Astrocyte (in vitro differentiated cells and primary cell): ENCODE measurements at regions not wholly inside any gene's neighbourhood (a gene's known extent, or its start where the extent isn't known, plus 50 kb on each side); places are given as distances from the start of the nearest gene placed in this dataset.
A peak's percentile ranks its signal among the peaks of the same experiment; 100 is the strongest.

Experiments used
- DNase-seq: peaks from one replicate; pipeline ENCODE4 v3.0.0-alpha.2; 2010; ENCODE audit warnings: low read depth
- FAIRE-seq: peaks from 2 replicates; lab custom pipeline; 2011; peaks lifted over from hg19 to GRCh38; lab: Jason Lieb, UNC
- H2AFZ ChIP-seq: 2 replicates; pipeline ENCODE4 v1.6.0; 2012; ENCODE audit warnings: low read depth, low read length, inconsistent platforms
- H3K27ac ChIP-seq: 2 replicates; pipeline ENCODE4 v1.5.1; 2011; ENCODE audit warnings: low read depth, low read length, inconsistent platforms
- H3K27me3 ChIP-seq: 2 replicates; pipeline ENCODE4 v1.6.0; 2011; ENCODE audit warnings: low read length, inconsistent platforms; ENCODE audit not compliant: insufficient read depth
- H3K36me3 ChIP-seq: 2 replicates; pipeline ENCODE4 v1.5.1; 2011; ENCODE audit warnings: low read length, inconsistent platforms; ENCODE audit not compliant: insufficient read depth
- H3K4me1 ChIP-seq: 2 replicates; pipeline ENCODE4 v1.5.1; 2011; ENCODE audit warnings: low read length, inconsistent platforms; ENCODE audit not compliant: insufficient read depth
- H3K4me2 ChIP-seq: 2 replicates; pipeline ENCODE4 v1.6.0; 2012; ENCODE audit warnings: low read length, inconsistent platforms
- H3K4me3 ChIP-seq: 2 replicates; pipeline ENCODE4 v1.5.1; 2011; ENCODE audit warnings: low read depth, mild to moderate bottlenecking, low read length, inconsistent platforms; ENCODE audit not compliant: insufficient read depth
- H3K79me2 ChIP-seq: 2 replicates; pipeline ENCODE4 v1.6.0; 2012; ENCODE audit warnings: mild to moderate bottlenecking, low read length, inconsistent platforms; ENCODE audit not compliant: insufficient read depth
- H3K9ac ChIP-seq: 2 replicates; pipeline ENCODE4 v1.6.0; 2012; ENCODE audit warnings: mild to moderate bottlenecking, low read length, inconsistent platforms
- H3K9me3 ChIP-seq: 2 replicates; pipeline ENCODE4 v1.5.1; 2012; ENCODE audit warnings: low read depth, mild to moderate bottlenecking, low read length, inconsistent platforms; ENCODE audit not compliant: insufficient read depth
- H4K20me1 ChIP-seq: 2 replicates; pipeline ENCODE4 v1.6.0; 2012; ENCODE audit warnings: low read length, inconsistent platforms; ENCODE audit not compliant: insufficient read depth
- H3K27ac Mint-ChIP-seq: one replicate; pipeline ENCODE4 v1.8.0; 2021; ENCODE audit warnings: mild to moderate bottlenecking, mixed read lengths; ENCODE audit not compliant: unreplicated experiment
- H3K27me3 Mint-ChIP-seq: one replicate; pipeline ENCODE4 v1.8.0; 2021; ENCODE audit warnings: low read depth, mixed read lengths; ENCODE audit not compliant: unreplicated experiment
- H3K36me3 Mint-ChIP-seq: one replicate; pipeline ENCODE4 v1.8.0; 2021; ENCODE audit warnings: low read depth, mixed read lengths; ENCODE audit not compliant: unreplicated experiment
- H3K4me1 Mint-ChIP-seq: one replicate; pipeline ENCODE4 v1.8.0; 2021; ENCODE audit warnings: low read depth, mixed read lengths; ENCODE audit not compliant: unreplicated experiment
- H3K4me3 Mint-ChIP-seq: one replicate; pipeline ENCODE4 v1.8.0; 2021; ENCODE audit warnings: mild to moderate bottlenecking, moderate library complexity, mixed read lengths; ENCODE audit not compliant: unreplicated experiment
- H3K9me3 Mint-ChIP-seq: one replicate; pipeline ENCODE4 v1.8.0; 2021; ENCODE audit warnings: mild to moderate bottlenecking, mixed read lengths; ENCODE audit not compliant: unreplicated experiment
- CTCF ChIP-seq: IDR thresholded peaks from 2 replicates; pipeline ENCODE4 v1.5.1; 2011; ENCODE audit warnings: low read depth, mild to moderate bottlenecking, inconsistent platforms, low read length, moderate library complexity; ENCODE audit not compliant: insufficient read depth
- EZH2 ChIP-seq: IDR thresholded peaks from 2 replicates; pipeline ENCODE4 v1.6.1; 2012; ENCODE audit warnings: mild to moderate bottlenecking, low read length, inconsistent platforms; ENCODE audit not compliant: insufficient read depth

GRCh38 chrX:39399387-39399786, 598.1 kb downstream of the MID1IP1 start:
- no peak for TF ChIP-seq EZH2
- no peak for TF ChIP-seq CTCF
- Mint-ChIP-seq H3K27ac (no peak overlapping the region), H3K9me3 (peaks cover 3% of the 10 kb centered on the region), H3K36me3 (no peaks in the 10 kb centered on the region), H3K4me3 (no peak overlapping the region), H3K4me1 (no peaks in the 10 kb centered on the region), H3K27me3 (peaks cover 33% of the 10 kb centered on the region)
- Histone ChIP-seq H4K20me1 (no peaks in the 10 kb centered on the region), H2AFZ (no peak overlapping the region), H3K27ac (no peak overlapping the region), H3K36me3 (no peaks in the 10 kb centered on the region), H3K4me1 (no peaks in the 10 kb centered on the region), H3K9me3 (no peaks in the 10 kb centered on the region), H3K27me3 (peaks cover 6% of the 10 kb centered on the region), H3K9ac (no peak overlapping the region), H3K4me2 (no peak overlapping the region), H3K79me2 (no peaks in the 10 kb centered on the region), H3K4me3 (no peak overlapping the region)
- DNase-seq (no peak), FAIRE-seq (peak; percentile 34)

- FAIRE-seq (no peak), DNase-seq (no peak)
- no peaks in the 10 kb centered on the region for H3K4me1 Mint-ChIP-seq
- no peaks in the 10 kb centered on the region for H3K36me3 ChIP-seq
- peaks cover 3% of the 10 kb centered on the region for H3K9me3 Mint-ChIP-seq
- no peak overlapping the region for H3K27ac ChIP-seq
- H3K4me2 ChIP-seq = no peak overlapping the region
- H3K4me3 ChIP-seq = no peak overlapping the region
- no peaks in the 10 kb centered on the region for H3K4me1 ChIP-seq
- peaks cover 31% of the 10 kb centered on the region for H3K27me3 Mint-ChIP-seq
- H3K79me2 ChIP-seq = no peaks in the 10 kb centered on the region
- no peak overlapping the region for H2AFZ ChIP-seq
- H3K9me3 ChIP-seq = no peaks in the 10 kb centered on the region
- no peak overlapping the region for H3K4me3 Mint-ChIP-seq
- no peak overlapping the region for H3K27ac Mint-ChIP-seq
- H3K9ac ChIP-seq = no peak overlapping the region
- no peak for TF ChIP-seq CTCF
- TF ChIP-seq EZH2 = no peak
- H3K27me3 ChIP-seq = peaks cover 4% of the 10 kb centered on the region
- H4K20me1 ChIP-seq = no peaks in the 10 kb centered on the region
- H3K36me3 Mint-ChIP-seq = no peaks in the 10 kb centered on the region
These were observed 600.3 kb downstream of the MID1IP1 start for GRCh38 chrX:39401483-39402110.

GRCh38 chrX:39402158-39402557, 600.9 kb downstream of the MID1IP1 start:
- no peak overlapping the region for H3K9ac ChIP-seq
- no peak for TF ChIP-seq CTCF
- TF ChIP-seq EZH2 = no peak
- no peaks in the 10 kb centered on the region for H3K36me3 ChIP-seq
- H3K4me1 Mint-ChIP-seq = no peaks in the 10 kb centered on the region
- H3K9me3 ChIP-seq = no peaks in the 10 kb centered on the region
- H4K20me1 ChIP-seq = no peaks in the 10 kb centered on the region
- FAIRE-seq = no peak
- peaks cover 3% of the 10 kb centered on the region for H3K9me3 Mint-ChIP-seq
- H3K4me1 ChIP-seq = no peaks in the 10 kb centered on the region
- no peaks in the 10 kb centered on the region for H3K79me2 ChIP-seq
- no peak for DNase-seq
- H3K4me2 ChIP-seq = no peak overlapping the region
- no peaks in the 10 kb centered on the region for H3K36me3 Mint-ChIP-seq
- H3K27ac ChIP-seq = no peak overlapping the region
- no peak overlapping the region for H3K4me3 Mint-ChIP-seq
- no peak overlapping the region for H3K4me3 ChIP-seq
- H2AFZ ChIP-seq = no peak overlapping the region
- H3K27me3 ChIP-seq = peaks cover 2% of the 10 kb centered on the region
- H3K27ac Mint-ChIP-seq = no peak overlapping the region
- peaks cover 33% of the 10 kb centered on the region for H3K27me3 Mint-ChIP-seq
